H9 (cell line): ENCODE measurements at regions not wholly inside any gene's neighbourhood (a gene's known extent, or its start where the extent isn't known, plus 50 kb on each side); places are given as distances from the start of the nearest gene placed in this dataset.

Source experiments
- DNase-seq: peaks from one replicate; pipeline ENCODE4 v3.0.0-alpha.2; 2017
- H2AFZ ChIP-seq: one replicate; pipeline ENCODE4 v1.6.1; 2013; ENCODE audit warnings: mild to moderate bottlenecking, low read length, control low read depth, moderate library complexity
- H2AK5ac ChIP-seq: 2 replicates; pipeline ENCODE4 v1.6.1; 2013; ENCODE audit warnings: low read length, control low read depth, mixed read lengths; ENCODE audit not compliant: insufficient read length
- H2BK120ac ChIP-seq: one replicate; pipeline ENCODE4 v1.6.1; 2013; ENCODE audit warnings: low read depth, mild to moderate bottlenecking, low read length, control low read depth, inconsistent platforms; ENCODE audit not compliant: poor library complexity, severe bottlenecking
- H2BK12ac ChIP-seq: 2 replicates; pipeline ENCODE4 v1.6.1; 2013; ENCODE audit warnings: low read length, control low read depth, mixed read lengths, low read depth; ENCODE audit not compliant: insufficient read length
- H2BK15ac ChIP-seq: 2 replicates; pipeline ENCODE4 v1.6.1; 2013; ENCODE audit warnings: low read depth, low read length, control low read depth
- H2BK20ac ChIP-seq: one replicate; pipeline ENCODE4 v1.6.1; 2013; ENCODE audit warnings: low read depth, mild to moderate bottlenecking, low read length, control low read depth, inconsistent platforms; ENCODE audit not compliant: poor library complexity, severe bottlenecking
- H2BK5ac ChIP-seq: 2 replicates; pipeline ENCODE4 v1.6.1; 2013; ENCODE audit warnings: low read length, control low read depth, mixed read lengths; ENCODE audit not compliant: insufficient read length
- H3K14ac ChIP-seq: 2 replicates; pipeline ENCODE4 v1.6.1; 2013; ENCODE audit warnings: low read length, control low read depth; ENCODE audit not compliant: insufficient read depth
- H3K18ac ChIP-seq: 2 replicates; pipeline ENCODE4 v1.6.1; 2013; ENCODE audit warnings: low read depth, mild to moderate bottlenecking, mixed read lengths, low read length, control low read depth; ENCODE audit not compliant: insufficient read length
- H3K23ac ChIP-seq: 2 replicates; pipeline ENCODE4 v1.6.1; 2013; ENCODE audit warnings: low read length, control low read depth, mixed read lengths, low read depth; ENCODE audit not compliant: insufficient read length
- H3K23me2 ChIP-seq: 2 replicates; pipeline ENCODE4 v1.6.1; 2013; ENCODE audit warnings: low read depth, mild to moderate bottlenecking, mixed read lengths, low read length, control low read depth; ENCODE audit not compliant: insufficient read length, poor library complexity, severe bottlenecking
- H3K27ac ChIP-seq: 2 replicates; pipeline ENCODE4 v1.5.1; 2013; ENCODE audit warnings: low read length, control low read depth, mixed read lengths, low read depth; ENCODE audit not compliant: insufficient read length
- H3K27me3 ChIP-seq: 2 replicates; pipeline ENCODE4 v1.6.1; 2013; ENCODE audit warnings: low read length, control low read depth, inconsistent platforms; ENCODE audit not compliant: insufficient read depth
- H3K4ac ChIP-seq: 2 replicates; pipeline ENCODE4 v1.6.1; 2013; ENCODE audit warnings: low read depth, mild to moderate bottlenecking, control low read depth, inconsistent platforms, low read length, moderate library complexity
- H3K4me1 ChIP-seq: 2 replicates; pipeline ENCODE4 v1.6.1; 2013; ENCODE audit warnings: low read length, control low read depth, inconsistent platforms; ENCODE audit not compliant: insufficient read depth
- H3K4me2 ChIP-seq: 2 replicates; pipeline ENCODE4 v1.6.1; 2013; ENCODE audit warnings: low read length, control low read depth, mixed read lengths; ENCODE audit not compliant: insufficient read length, insufficient read depth
- H3K56ac ChIP-seq: 2 replicates; pipeline ENCODE4 v1.6.1; 2013; ENCODE audit warnings: low read depth, mild to moderate bottlenecking, mixed read lengths, low read length, control low read depth; ENCODE audit not compliant: insufficient read length
- H3K79me1 ChIP-seq: 2 replicates; pipeline ENCODE4 v1.6.1; 2013; ENCODE audit warnings: low read depth, mild to moderate bottlenecking, moderate library complexity, low read length, control low read depth, inconsistent platforms; ENCODE audit not compliant: insufficient read depth, poor library complexity, severe bottlenecking
- H3K79me2 ChIP-seq: 2 replicates; pipeline ENCODE4 v1.6.1; 2013; ENCODE audit warnings: low read length, control low read depth, inconsistent platforms; ENCODE audit not compliant: insufficient read depth
- H3K9ac ChIP-seq: 2 replicates; pipeline ENCODE4 v1.6.1; 2013; ENCODE audit warnings: low read length, control low read depth, mixed read lengths; ENCODE audit not compliant: insufficient read length; ENCODE audit errors: extremely low read depth
- H3K9me3 ChIP-seq: one replicate; pipeline ENCODE4 v1.6.1; 2013; ENCODE audit warnings: low read depth, low read length, inconsistent platforms; ENCODE audit not compliant: control insufficient read depth
- H3T11ph ChIP-seq: one replicate; pipeline ENCODE4 v1.6.1; 2013; ENCODE audit warnings: mild to moderate bottlenecking, low read length, control low read depth, inconsistent platforms
- H4K20me1 ChIP-seq: one replicate; pipeline ENCODE4 v1.6.1; 2013; ENCODE audit not compliant: control insufficient read depth, insufficient read length, insufficient read depth
- H4K5ac ChIP-seq: 2 replicates; pipeline ENCODE4 v1.6.1; 2013; ENCODE audit warnings: low read depth, mild to moderate bottlenecking, mixed read lengths, low read length, control low read depth; ENCODE audit not compliant: insufficient read length
- H4K8ac ChIP-seq: replicated peaks from 2 replicates; pipeline ENCODE4 v1.6.1; 2013; ENCODE audit warnings: low read length, control low read depth, mixed read lengths, low read depth; ENCODE audit not compliant: insufficient read length
- H4K91ac ChIP-seq: 2 replicates; pipeline ENCODE4 v1.6.1; 2013; ENCODE audit warnings: low read depth, mild to moderate bottlenecking, moderate library complexity, mixed read lengths, low read length, control low read depth; ENCODE audit not compliant: insufficient read length
- H3K27ac Mint-ChIP-seq, 3 experiments: 2 replicates in 2 of 3; 3 replicates in 1 of 3; pipeline ENCODE4 v1.8.0; 2020 to 2021; ENCODE audit warnings: mixed read lengths in 3 of 3, mild to moderate bottlenecking in 1 of 3, moderate library complexity in 1 of 3
- H3K27me3 Mint-ChIP-seq: 2 replicates; pipeline ENCODE4 v1.8.0; 2021; ENCODE audit warnings: low read depth, mild to moderate bottlenecking, moderate library complexity, mixed read lengths
- H3K36me3 Mint-ChIP-seq, 3 experiments: 2 replicates in 2 of 3; 3 replicates in 1 of 3; pipeline ENCODE4 v1.8.0; 2020 to 2021; ENCODE audit warnings: low read depth in 3 of 3, mixed read lengths in 3 of 3; ENCODE audit not compliant: insufficient read depth in 1 of 3
- H3K4me1 Mint-ChIP-seq, 2 experiments: 2 replicates each; pipeline ENCODE4 v1.8.0; 2020; ENCODE audit warnings: mixed read lengths in 2 of 2
- H3K4me3 Mint-ChIP-seq, 2 experiments: 2 replicates in 1 of 2; 3 replicates in 1 of 2; pipeline ENCODE4 v1.8.0; 2020 to 2021; ENCODE audit warnings: mild to moderate bottlenecking in 2 of 2, mixed read lengths in 2 of 2, moderate library complexity in 1 of 2
- H3K9me3 Mint-ChIP-seq, 2 experiments: 2 replicates in 1 of 2; 3 replicates in 1 of 2; pipeline ENCODE4 v1.8.0; 2020; ENCODE audit warnings: mild to moderate bottlenecking in 2 of 2, mixed read lengths in 2 of 2, moderate library complexity in 1 of 2
- WGBS: extraction: QIAGEN DNeasy Blood & Tissue Kit; methylation state at CpG from one replicate; pipeline ENCODE4 v1.1.7; 2013; ENCODE audit warnings: missing lambda C conversion rate, low lambda C conversion rate, mixed read lengths; ENCODE audit not compliant: insufficient read length; ENCODE audit errors: extremely low coverage; 5-methylcytosine and 5-hydroxymethylcytosine counted together
- TF ChIP-seq, protein P1 (sequence below): fragments of 200-600 bp; sonication (generic); conservative IDR thresholded peaks from 3 replicates; pipeline ENCODE4 v1.8.0; 2021; ENCODE audit warnings: antibody characterized with exemption, mild to moderate bottlenecking

DNA sequence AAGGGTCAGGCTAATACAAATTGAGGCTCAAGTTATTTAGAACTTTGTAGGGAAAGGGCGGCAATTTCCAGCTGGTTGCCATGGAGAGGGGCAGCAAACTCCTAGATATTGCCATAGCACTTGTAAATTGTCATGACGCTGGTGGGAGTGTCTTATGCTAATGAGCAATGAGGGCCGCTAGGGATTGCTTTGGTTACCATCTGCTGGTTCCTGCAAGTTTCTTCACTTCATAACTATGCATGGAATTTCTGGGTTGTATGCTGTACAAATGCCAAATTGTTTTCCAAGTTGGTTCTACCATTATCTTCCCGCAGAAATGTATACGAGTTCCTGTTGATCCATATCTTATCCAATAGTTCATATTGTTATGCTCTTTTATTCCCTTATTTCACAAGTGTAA, 1339.4 kb downstream of the EFNB2 start:
- Histone ChIP-seq H3K27me3 (no peaks in the 10 kb centered on the region), H3K4me2 (no peak overlapping the region), H4K8ac (no peak overlapping the region), H3K14ac (peak overlapping the region; percentile 42; the same call in 1 of the 2 replicates), H3K27ac (no peak overlapping the region), H2BK120ac (no peak overlapping the region), H3K56ac (no peak overlapping the region), H3K18ac (peak overlapping the region; percentile 85), H3T11ph (no peak overlapping the region), H3K23me2 (no peaks in the 10 kb centered on the region), H3K9ac (no peak overlapping the region), H3K23ac (no peak overlapping the region), H2AK5ac (no peak overlapping the region), H2BK5ac (no peak overlapping the region), H3K4ac (no peak overlapping the region), H3K79me1 (no peaks in the 10 kb centered on the region), H2AFZ (no peak overlapping the region), H4K20me1 (no peaks in the 10 kb centered on the region), H3K79me2 (no peaks in the 10 kb centered on the region), H2BK15ac (no peak overlapping the region), H2BK12ac (no peak overlapping the region), H4K5ac (no peak overlapping the region), H2BK20ac (no peak overlapping the region), H3K9me3 (no peaks in the 10 kb centered on the region), H4K91ac (no peak overlapping the region), H3K4me1 (no peaks in the 10 kb centered on the region)
- DNase-seq: peak; percentile 66
- Mint-ChIP-seq H3K27ac (0 out of 7 replicates have a peak overlapping the region, but pooled peaks of 1 of the 3 experiments have one; percentile 23), H3K36me3 (no peaks in the 10 kb centered on the region), H3K27me3 (no peaks in the 10 kb centered on the region), H3K4me3 (no peak overlapping the region), H3K9me3 (no peaks in the 10 kb centered on the region), H3K4me1 (peaks cover 3 to 6% of the 10 kb centered on the region in 2 experiments; a peak in 1 of 4 replicates)
- no CpG with 5 or more reads among the region's 5 CpGs for WGBS
- TF ChIP-seq, protein P1, sequence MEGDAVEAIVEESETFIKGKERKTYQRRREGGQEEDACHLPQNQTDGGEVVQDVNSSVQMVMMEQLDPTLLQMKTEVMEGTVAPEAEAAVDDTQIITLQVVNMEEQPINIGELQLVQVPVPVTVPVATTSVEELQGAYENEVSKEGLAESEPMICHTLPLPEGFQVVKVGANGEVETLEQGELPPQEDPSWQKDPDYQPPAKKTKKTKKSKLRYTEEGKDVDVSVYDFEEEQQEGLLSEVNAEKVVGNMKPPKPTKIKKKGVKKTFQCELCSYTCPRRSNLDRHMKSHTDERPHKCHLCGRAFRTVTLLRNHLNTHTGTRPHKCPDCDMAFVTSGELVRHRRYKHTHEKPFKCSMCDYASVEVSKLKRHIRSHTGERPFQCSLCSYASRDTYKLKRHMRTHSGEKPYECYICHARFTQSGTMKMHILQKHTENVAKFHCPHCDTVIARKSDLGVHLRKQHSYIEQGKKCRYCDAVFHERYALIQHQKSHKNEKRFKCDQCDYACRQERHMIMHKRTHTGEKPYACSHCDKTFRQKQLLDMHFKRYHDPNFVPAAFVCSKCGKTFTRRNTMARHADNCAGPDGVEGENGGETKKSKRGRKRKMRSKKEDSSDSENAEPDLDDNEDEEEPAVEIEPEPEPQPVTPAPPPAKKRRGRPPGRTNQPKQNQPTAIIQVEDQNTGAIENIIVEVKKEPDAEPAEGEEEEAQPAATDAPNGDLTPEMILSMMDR: no peak
